HG02884 (cell line): ENCODE measurements at regions not wholly inside any gene's neighbourhood (a gene's known extent, or its start where the extent isn't known, plus 50 kb on each side); places are given as distances from the start of the nearest gene placed in this dataset.
"Not testable (repeated sequence)": the region's sequence is repeated elsewhere in the genome, so short reads cannot be mapped to it uniquely, and the experiment has no call there.

Experiments used
- ATAC-seq: cut with Tn5 transposase; IDR thresholded peaks from one replicate; pipeline ENCODE4 v1.9.1; 2021; ENCODE audit warnings: mild to moderate bottlenecking, moderate library complexity; ENCODE audit not compliant: unreplicated experiment

DNA sequence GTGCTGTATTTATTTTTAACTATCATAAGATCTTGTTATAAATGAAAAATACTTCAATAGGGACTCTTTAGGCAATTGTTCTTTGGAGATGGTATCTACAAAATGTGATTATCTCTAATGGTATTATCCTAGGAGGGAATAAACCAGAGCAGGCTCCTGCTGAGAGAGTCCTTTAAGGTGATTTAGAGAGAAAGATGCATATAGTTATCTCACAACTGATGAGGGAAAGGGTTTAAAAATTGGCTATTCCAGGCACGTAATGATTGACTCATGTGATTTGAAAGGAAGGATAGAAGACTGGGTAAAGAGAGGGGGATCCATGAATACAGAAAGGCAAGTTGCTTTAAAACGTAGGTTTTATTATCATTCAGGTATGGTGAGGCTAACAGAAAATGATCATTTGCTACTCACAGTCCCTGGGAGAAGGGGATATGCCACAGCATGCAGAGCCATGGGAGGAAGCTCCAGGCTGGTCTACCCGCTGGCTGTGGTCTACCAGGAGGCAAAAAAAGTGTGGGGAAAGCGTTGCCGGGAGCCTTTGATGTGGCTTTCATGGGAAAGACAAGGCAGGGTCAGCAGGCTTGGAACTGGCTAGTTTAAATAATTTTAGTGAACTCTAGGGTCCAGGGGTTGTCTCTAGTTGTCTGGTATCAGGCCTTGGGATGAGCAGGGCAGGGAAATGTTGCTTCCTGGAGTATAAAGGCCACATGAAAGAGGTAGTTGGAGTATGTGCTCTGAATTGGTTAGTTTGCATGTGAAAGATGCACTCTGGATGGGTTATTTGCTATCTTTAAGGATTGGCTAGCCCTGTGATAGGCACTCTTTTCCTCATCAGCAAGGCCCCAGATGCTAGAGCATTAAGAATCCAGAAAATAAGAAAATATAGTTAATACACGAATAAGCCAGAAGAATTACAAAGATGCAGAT lies 798.4 kb upstream of the GRM7 start:
- no peak for ATAC-seq

DNA sequence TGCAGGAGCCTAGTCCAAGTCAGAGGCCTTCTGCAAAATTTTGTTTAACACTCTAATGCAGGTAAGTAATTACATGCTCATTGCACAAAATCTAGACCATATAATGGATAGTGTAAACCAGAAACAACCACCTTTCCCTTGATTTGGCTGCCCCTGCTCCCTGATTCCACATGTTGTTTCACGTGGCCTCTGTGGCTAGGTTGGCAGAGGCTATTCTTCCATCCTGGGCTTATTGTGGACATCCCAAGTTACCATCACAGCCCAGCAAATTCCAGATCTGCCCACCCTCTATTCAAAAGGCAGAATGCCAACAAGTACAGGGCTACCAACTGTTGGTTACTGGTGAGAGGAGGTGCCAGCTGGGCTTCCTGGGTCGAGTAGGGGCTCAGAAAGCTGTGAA lies 794.5 kb upstream of the GRM7 start:
- no peak for ATAC-seq

DNA sequence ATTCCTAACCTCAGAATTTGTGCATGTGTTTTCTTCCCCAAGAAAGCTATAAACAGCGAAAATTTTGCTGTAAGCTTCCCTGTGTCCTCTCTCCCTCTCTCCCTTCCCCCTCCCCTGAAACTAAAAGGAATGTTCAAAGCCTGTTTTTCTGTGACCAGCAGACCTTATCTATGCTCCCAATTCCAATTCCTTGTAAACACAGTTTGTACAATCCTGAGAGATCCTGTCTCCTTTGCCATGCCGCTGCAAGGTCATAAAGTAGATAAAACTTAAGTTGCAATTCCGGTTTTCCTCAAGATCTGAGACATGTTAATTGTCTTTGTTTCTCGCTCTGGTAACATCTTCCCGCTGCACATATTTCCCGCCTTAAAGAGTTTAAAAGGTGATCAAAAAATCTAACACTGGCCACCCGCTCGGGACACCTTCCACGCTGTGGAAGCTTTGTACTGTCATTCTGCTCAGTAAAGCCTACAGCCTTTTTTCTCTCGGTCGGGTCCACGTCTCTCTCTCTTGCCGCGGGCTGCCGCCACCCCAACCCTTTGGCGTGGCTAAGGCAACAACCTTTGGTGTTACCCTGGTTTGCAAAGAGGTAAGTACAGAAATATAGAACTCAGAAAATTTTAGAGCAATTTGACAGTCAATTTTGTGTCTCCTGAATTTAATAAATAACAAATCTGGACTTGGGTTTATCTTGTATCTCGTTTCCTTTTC lies 793.9 kb upstream of the GRM7 start:
- ATAC-seq = not testable (repeated sequence)

- ATAC-seq = no peak
Measured at GRCh38 chr3:6074952-6075351, 786.0 kb upstream of the GRM7 start.

GRCh38 chr3:6078436-6078835 lies 782.5 kb upstream of the GRM7 start:
- no peak for ATAC-seq

DNA sequence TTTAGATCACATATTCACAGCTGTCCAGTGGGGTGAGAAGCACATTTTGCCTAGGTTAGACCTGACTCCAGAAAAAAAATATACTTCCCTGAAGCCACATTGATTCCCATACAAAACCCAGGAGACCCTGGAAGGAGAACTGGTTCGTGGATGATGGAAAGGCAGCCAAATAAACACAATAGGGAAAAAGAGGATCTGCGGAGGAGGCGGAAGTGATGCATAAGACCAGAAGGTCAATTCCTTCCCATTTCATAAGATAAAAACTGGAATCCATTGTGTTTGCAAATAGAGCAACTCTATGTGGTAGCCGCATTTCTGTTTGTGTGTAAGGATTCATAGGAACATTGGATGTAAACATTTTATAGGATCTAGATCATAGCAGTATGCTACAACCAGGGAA lies 781.9 kb upstream of the GRM7 start:
- ATAC-seq = no peak

DNA sequence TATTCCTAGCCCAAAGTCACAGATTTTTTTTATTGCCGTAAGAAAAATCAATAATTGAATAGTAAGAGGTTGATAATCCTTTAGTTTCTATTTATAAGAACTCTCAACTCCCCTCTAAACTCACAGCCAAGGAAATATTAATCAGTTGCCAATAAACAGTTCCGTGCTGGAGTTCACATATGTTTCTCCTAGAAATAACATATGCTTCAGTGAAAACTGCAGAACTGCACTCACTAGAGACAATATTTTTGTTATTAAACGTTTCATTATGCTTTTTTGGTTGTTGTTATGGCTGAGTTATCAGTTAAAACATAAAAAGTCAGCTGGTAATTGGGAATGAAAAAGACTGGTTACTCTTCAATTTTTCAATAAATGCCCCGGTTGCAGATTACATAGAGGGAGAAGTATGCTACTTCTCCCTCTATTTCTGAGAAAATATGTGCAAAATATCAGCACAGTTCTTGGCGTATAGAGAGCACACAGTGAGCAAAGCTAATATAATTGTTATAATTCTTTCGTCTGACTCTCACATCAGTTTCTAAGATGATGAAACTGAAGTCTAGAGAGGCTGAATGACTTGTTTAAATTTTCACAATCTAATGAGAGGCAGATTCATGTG lies 781.2 kb upstream of the GRM7 start:
- no peak for ATAC-seq

DNA sequence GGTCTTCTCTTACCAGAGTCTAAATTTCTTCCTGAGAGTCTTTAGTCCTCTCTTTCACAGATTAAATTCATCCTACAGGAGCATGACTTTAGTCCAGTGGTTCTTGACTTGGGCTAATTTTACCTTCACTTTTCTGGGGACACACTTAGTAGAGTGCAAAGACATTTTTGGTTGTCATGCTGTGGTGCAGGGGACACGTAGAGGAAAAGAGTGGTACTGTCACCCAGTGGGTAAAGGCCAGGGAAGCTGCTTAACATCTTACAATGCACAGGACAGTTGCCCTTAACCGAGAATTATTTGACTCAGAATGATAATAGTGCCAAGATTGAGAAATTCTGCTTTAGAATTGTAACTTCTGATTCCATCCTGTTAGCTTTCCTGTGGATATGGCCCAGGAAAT lies 772.5 kb upstream of the GRM7 start:
- ATAC-seq = no peak

- no peak for ATAC-seq
Measured at GRCh38 chr3:6089780-6090179, 771.1 kb upstream of the GRM7 start.

- no peak for ATAC-seq
Measured at GRCh38 chr3:6091262-6091661, 769.7 kb upstream of the GRM7 start.

GRCh38 chr3:6095006-6095405 lies 765.9 kb upstream of the GRM7 start:
- ATAC-seq = no peak

DNA sequence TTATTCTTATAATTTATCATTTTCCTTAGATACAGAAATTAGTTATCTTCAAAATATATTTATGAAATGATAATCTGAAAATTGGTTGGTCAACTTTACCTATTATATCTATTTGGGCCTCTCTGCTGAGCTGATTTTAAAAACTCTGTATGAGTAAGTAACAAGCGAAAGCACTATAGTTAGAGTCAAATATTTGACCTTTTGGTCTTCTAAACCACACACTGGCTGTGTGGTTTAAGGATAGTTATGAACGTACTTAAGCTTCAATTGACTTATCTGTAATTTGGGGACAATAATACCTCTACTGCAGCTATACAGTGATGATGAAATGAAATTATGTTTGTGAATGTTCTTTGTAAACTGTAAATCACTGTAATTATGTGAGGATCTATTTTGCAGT lies 763.9 kb upstream of the GRM7 start:
- ATAC-seq = no peak

- ATAC-seq = no peak
Measured at GRCh38 chr3:6097556-6097955, 763.4 kb upstream of the GRM7 start.

DNA sequence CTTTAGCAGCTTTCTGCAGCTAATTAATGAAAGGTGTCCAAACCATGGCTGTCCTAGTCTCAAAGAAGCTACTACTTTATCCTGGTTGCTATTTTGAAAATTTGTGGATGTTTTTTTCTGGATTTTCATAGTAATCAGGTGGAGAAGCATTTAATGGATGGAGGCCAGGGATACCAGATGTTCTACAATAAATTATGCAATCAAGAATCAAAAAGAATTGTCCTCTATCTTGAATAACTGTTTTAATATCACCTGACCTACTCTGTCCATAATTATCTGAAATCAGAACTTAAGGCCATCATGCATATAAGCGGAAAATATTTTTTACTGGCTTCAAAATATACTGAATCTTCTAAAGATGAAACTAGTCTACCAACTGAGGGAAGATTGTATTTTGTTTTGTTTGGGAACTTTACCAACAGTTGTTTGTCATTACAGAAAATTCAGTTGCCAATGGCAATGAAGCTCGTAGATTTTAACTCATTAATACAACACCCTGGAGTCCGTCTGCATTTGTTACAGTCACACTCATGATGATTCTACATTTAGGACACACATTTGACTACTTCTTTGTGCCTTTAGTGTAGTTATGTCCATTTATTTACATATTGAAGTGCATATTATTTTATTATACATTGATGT lies 762.3 kb upstream of the GRM7 start:
- ATAC-seq = no peak

- no peak for ATAC-seq
Measured at GRCh38 chr3:6099458-6100075, 761.3 kb upstream of the GRM7 start.

GRCh38 chr3:6105187-6105586 lies 755.7 kb upstream of the GRM7 start:
- no peak for ATAC-seq

GRCh38 chr3:6108957-6109356 lies 752.0 kb upstream of the GRM7 start:
- no peak for ATAC-seq

GRCh38 chr3:6110451-6110850 lies 750.5 kb upstream of the GRM7 start:
- no peak for ATAC-seq

DNA sequence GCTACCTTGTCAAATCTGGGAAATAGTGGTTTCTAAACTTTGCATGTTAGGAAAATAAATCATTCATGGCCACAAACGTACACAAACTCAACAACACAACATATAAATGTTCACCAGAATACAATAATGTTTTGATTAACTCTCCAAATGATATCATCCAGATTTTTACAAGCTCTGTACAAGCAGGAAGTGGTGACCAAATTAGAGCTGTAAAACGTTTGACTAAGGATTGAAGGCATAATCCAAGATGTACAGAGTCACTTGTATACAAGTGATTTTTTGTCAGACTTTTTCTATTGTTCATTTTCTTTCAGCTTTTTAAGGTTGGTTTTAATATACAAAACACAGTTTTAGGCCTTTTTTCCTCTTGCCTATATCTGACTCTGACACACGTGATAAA lies 748.4 kb upstream of the GRM7 start:
- no peak for ATAC-seq

GRCh38 chr3:6113338-6113737 lies 747.6 kb upstream of the GRM7 start:
- ATAC-seq = no peak

DNA sequence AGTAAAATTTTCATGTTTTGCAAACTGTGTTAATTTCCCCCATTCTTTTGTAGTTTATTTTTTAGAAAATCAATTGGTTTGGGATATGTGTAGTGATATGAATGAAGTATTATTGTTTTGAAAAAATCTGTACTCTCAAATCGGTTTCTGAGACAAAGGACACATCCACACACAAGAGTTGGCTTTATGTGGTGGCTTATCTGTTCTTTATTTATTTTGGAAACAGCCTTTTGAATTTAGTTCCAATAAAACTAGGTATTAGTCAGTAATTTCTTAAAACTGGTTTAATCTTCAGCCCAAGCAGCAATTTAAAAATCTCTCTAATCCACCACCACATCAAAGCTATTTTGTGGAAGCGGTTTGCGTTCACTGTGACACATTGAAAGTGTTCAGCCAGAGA lies 741.5 kb upstream of the GRM7 start:
- ATAC-seq = no peak
